OCI-LY7 (cell line): ENCODE measurements at regions not wholly inside any gene's neighbourhood (a gene's known extent, or its start where the extent isn't known, plus 50 kb on each side); places are given as distances from the start of the nearest gene placed in this dataset.

Experiments
- BruUV-seq: library from RNA; stranded (reverse); fragments of 400-500 nt; replicated peaks from 2 replicates; lab custom pipeline; 2021; lab: Mats Ljungman, UMichigan
- CTCF ChIA-PET: fragments of 300-600 bp; sonication (Branson Sonifier 250); formaldehyde crosslinking; loops from one replicate; lab custom pipeline; 2022; ENCODE audit warnings: antibody characterized with exemption; ENCODE audit not compliant: unreplicated experiment; lab: Charles Lee
- POLR2A ChIA-PET: fragments of 300-600 bp; sonication (Branson Sonifier 250); formaldehyde crosslinking; loops from one replicate; lab custom pipeline; 2022; ENCODE audit warnings: antibody characterized with exemption; lab: Charles Lee
- DNase-seq: peaks from one replicate; pipeline ENCODE4 v3.0.0-alpha.2; 2015; ENCODE audit warnings: low spot score
- H2AFZ ChIP-seq: fragments of 200-600 bp; sonication (generic), shearing (Covaris generic); 2 replicates; pipeline ENCODE4 v1.6.1; 2014; ENCODE audit warnings: mild to moderate bottlenecking, antibody characterized with exemption, low read length, moderate library complexity
- H3K27ac ChIP-seq: fragments of 200-600 bp; sonication (generic); 2 replicates; pipeline ENCODE4 v1.5.1; 2014; ENCODE audit warnings: mixed run types, low read depth, mild to moderate bottlenecking, moderate library complexity, low read length, inconsistent platforms; ENCODE audit not compliant: poor library complexity, severe bottlenecking
- H3K36me3 ChIP-seq: fragments of 200-600 bp; sonication (generic); 2 replicates; pipeline ENCODE4 v1.6.1; 2014; ENCODE audit warnings: mild to moderate bottlenecking, antibody characterized with exemption, low read length, moderate library complexity, mixed read lengths; ENCODE audit not compliant: insufficient read depth
- H3K4me1 ChIP-seq: fragments of 200-600 bp; sonication (generic); 2 replicates; pipeline ENCODE4 v1.5.1; 2014; ENCODE audit warnings: mild to moderate bottlenecking, low read length; ENCODE audit not compliant: insufficient read depth, poor library complexity, severe bottlenecking
- H3K4me2 ChIP-seq: fragments of 200-600 bp; sonication (generic); 2 replicates; pipeline ENCODE4 v1.6.1; 2014; ENCODE audit warnings: mild to moderate bottlenecking, low read length
- H3K4me3 ChIP-seq: fragments of 200-600 bp; sonication (generic); 2 replicates; pipeline ENCODE4 v1.5.1; 2014; ENCODE audit warnings: mild to moderate bottlenecking, low read depth, low read length; ENCODE audit not compliant: poor library complexity, severe bottlenecking
- H3K79me2 ChIP-seq: fragments of 200-600 bp; sonication (generic); 2 replicates; pipeline ENCODE4 v1.6.1; 2016; ENCODE audit warnings: low read depth, mild to moderate bottlenecking, low read length, moderate library complexity, mixed read lengths; ENCODE audit not compliant: insufficient read depth
- H3K9me2 ChIP-seq: fragments of 200-600 bp; sonication (generic); 2 replicates; pipeline ENCODE4 v1.6.1; 2016; ENCODE audit warnings: mild to moderate bottlenecking, low read length, mixed read lengths; ENCODE audit not compliant: insufficient read depth
- H3K9me3 ChIP-seq: fragments of 200-600 bp; sonication (generic); 2 replicates; pipeline ENCODE4 v1.6.1; 2014; ENCODE audit warnings: mild to moderate bottlenecking, mixed run types, low read length, mixed read lengths
- H4K20me1 ChIP-seq: fragments of 200-600 bp; sonication (generic); 2 replicates; pipeline ENCODE4 v1.6.1; 2014; ENCODE audit warnings: mild to moderate bottlenecking, antibody characterized with exemption, low read length, moderate library complexity, mixed read lengths; ENCODE audit not compliant: insufficient read depth
- EZH2phosphoT487 ChIP-seq: fragments of 200-600 bp; sonication (generic); IDR thresholded peaks from 2 replicates; pipeline ENCODE4 v1.6.1; 2018; ENCODE audit warnings: low read depth, borderline replicate concordance, mild to moderate bottlenecking, mixed run types, antibody characterized with exemption, low read length, moderate library complexity, mixed read lengths
- intact Hi-C: fragments of 100-400 bp; cut with micrococcal nuclease; formaldehyde crosslinking; loops from one replicate; pipeline ENCODE4 v1.10.0; 2022; ENCODE audit not compliant: unreplicated experiment
- TF ChIP-seq, protein P1 (sequence below): fragments of 200-600 bp; sonication (generic); conservative IDR thresholded peaks from 2 replicates; pipeline ENCODE4 v1.5.1; 2014; ENCODE audit warnings: mild to moderate bottlenecking, antibody characterized with exemption, low read length, moderate library complexity, mixed read lengths

DNA sequence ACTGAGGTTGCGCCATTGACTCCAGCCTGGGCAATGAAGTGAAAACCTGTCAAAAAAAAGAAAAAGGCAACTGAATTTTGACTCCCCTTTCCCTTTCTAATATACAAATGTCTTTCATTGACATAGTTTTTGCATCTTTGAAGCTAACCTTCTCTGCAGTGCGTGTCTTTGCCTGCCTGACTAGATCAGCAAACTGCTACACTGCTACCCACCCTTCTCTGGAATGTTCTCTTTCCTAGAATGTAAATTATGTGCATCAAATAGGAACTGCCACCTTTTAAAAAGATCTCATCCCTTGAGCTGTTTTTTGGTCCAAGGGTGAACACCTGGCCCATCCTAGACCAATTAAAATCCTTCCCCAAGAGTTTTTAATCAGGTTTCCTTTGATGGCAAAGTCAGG lies 127.6 kb downstream of the SLC28A3 start:
- no peaks in the 10 kb centered on the region for H3K36me3 ChIP-seq

DNA sequence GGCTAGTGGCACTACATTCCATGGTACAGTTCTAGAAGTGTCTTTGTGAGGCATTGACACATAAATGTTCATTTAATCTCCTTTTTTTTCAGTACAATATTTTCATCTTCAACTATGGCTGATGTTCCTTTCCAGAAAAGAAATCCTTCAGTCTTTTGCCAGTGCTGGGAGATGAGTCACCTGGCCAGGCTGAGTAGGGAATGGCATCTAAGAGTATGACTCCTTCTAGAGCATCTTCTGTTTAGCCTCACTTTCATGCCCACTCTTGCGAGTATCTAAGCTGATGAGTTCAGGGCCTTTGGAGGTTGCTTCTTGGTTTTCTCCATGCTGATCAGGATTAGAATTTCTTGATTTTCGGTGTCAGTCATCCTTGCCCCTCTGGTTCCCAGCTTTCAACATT lies 124.4 kb downstream of the SLC28A3 start:
- no peak overlapping the region for H3K27ac ChIP-seq
- DNase-seq, result no peak
- BruUV-seq, result no TSS peak
- H3K9me2 ChIP-seq, result no peaks in the 10 kb centered on the region
- no peaks in the 10 kb centered on the region for H3K79me2 ChIP-seq
- H3K4me1 ChIP-seq, result no peaks in the 10 kb centered on the region
- no peak overlapping the region for H3K4me3 ChIP-seq
- H3K9me3 ChIP-seq, result no peaks in the 10 kb centered on the region
- intact Hi-C loops, result no loop called here
- no peak overlapping the region for H2AFZ ChIP-seq
- H4K20me1 ChIP-seq, result no peaks in the 10 kb centered on the region
- CTCF ChIA-PET, result no interaction called here
- H3K4me2 ChIP-seq, result no peak overlapping the region
- TF ChIP-seq, protein P1, sequence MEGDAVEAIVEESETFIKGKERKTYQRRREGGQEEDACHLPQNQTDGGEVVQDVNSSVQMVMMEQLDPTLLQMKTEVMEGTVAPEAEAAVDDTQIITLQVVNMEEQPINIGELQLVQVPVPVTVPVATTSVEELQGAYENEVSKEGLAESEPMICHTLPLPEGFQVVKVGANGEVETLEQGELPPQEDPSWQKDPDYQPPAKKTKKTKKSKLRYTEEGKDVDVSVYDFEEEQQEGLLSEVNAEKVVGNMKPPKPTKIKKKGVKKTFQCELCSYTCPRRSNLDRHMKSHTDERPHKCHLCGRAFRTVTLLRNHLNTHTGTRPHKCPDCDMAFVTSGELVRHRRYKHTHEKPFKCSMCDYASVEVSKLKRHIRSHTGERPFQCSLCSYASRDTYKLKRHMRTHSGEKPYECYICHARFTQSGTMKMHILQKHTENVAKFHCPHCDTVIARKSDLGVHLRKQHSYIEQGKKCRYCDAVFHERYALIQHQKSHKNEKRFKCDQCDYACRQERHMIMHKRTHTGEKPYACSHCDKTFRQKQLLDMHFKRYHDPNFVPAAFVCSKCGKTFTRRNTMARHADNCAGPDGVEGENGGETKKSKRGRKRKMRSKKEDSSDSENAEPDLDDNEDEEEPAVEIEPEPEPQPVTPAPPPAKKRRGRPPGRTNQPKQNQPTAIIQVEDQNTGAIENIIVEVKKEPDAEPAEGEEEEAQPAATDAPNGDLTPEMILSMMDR, result no peak
- no peak for TF ChIP-seq EZH2phosphoT487
- H3K36me3 ChIP-seq, result no peaks in the 10 kb centered on the region
- POLR2A ChIA-PET, result no interaction called here

More for the DNA sequence above, 127.6 kb downstream of the SLC28A3 start:
- Histone ChIP-seq H3K4me3 (no peak overlapping the region), H3K4me1 (no peaks in the 10 kb centered on the region), H2AFZ (no peak overlapping the region), H3K9me3 (no peaks in the 10 kb centered on the region), H3K9me2 (no peaks in the 10 kb centered on the region), H4K20me1 (no peaks in the 10 kb centered on the region), H3K4me2 (no peak overlapping the region), H3K79me2 (no peaks in the 10 kb centered on the region), H3K27ac (no peak overlapping the region)
- ChIA-PET CTCF (no interaction called here), POLR2A (interaction anchor here (0.5 to 0.9 kb wide), 3 partner anchors 149 to 1792 kb away, joined by 3 to 4 read pairs (median 3); no protein-coding TSS in a partner anchor)
- no peak for DNase-seq
- intact Hi-C loops, result no loop called here
- no TSS peak for BruUV-seq
- no peak for TF ChIP-seq EZH2phosphoT487
- TF ChIP-seq, protein P1, result no peak

DNA sequence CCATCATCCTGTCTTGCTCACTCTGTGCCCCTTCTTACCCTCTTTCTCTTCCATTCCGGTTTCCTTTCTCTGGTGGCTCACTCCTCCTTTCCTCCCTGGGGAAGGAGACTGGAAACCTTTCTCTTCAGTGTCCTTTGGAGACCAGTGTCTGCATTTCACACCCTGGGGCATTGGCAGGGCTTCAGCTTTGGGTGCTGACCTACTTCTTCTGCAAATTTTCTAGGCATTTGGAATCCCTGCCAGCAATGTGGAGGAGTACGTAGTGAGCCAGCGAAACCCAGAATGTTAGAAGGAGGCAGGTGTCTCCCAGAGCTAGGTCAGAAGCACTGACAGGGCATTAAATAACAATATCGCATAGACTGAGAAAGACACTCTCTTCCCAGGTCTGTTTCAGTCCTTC lies 122.2 kb downstream of the SLC28A3 start:
- Histone ChIP-seq H4K20me1 (no peaks in the 10 kb centered on the region), H3K4me1 (no peaks in the 10 kb centered on the region), H3K27ac (no peak overlapping the region), H3K79me2 (no peaks in the 10 kb centered on the region), H3K9me3 (no peaks in the 10 kb centered on the region), H3K9me2 (no peaks in the 10 kb centered on the region), H3K4me2 (no peak overlapping the region), H2AFZ (no peak overlapping the region), H3K36me3 (no peaks in the 10 kb centered on the region), H3K4me3 (no peak overlapping the region)
- no peak for DNase-seq
- TF ChIP-seq, protein P1, result no peak
- TF ChIP-seq EZH2phosphoT487, result no peak
- intact Hi-C loops, result no loop called here
- BruUV-seq, result no TSS peak
- POLR2A ChIA-PET, result interaction anchor here (0.6 kb wide), 1 partner anchor 216 kb away, joined by 3 read pairs; no protein-coding TSS in a partner anchor
- CTCF ChIA-PET, result no interaction called here
